ENCODE measurements at regions not wholly inside any gene's neighbourhood (a gene's known extent, or its start where the extent isn't known, plus 50 kb on each side); places are given as distances from the start of the nearest gene placed in this dataset.

DNA sequence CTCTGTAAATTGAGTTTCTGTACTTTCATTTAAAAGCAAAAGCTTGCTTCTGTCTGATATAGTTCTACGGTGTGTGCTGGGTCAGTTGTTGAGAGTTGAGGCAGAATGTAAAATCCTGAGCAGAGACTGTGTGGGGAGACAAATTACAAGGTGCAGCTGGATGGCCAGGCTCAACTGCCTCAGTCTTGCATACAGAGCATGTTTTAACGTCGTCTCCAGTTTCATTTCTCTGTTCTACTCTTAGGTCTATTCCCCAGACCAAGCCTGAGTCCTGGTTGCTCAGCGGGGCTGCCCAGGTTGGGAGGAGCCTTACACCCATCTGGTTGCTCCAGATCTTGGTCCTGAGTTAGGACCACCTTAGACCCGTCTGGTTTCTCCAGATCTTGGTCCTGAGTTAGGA lies 54.4 kb upstream of the MEDAG start:
- TF ChIP-seq EZH2 (IDR thresholded peaks at IDR 0.05; ENCODE audit: insufficient read depth, low read length), result no peak
- TF ChIP-seq, protein P1, sequence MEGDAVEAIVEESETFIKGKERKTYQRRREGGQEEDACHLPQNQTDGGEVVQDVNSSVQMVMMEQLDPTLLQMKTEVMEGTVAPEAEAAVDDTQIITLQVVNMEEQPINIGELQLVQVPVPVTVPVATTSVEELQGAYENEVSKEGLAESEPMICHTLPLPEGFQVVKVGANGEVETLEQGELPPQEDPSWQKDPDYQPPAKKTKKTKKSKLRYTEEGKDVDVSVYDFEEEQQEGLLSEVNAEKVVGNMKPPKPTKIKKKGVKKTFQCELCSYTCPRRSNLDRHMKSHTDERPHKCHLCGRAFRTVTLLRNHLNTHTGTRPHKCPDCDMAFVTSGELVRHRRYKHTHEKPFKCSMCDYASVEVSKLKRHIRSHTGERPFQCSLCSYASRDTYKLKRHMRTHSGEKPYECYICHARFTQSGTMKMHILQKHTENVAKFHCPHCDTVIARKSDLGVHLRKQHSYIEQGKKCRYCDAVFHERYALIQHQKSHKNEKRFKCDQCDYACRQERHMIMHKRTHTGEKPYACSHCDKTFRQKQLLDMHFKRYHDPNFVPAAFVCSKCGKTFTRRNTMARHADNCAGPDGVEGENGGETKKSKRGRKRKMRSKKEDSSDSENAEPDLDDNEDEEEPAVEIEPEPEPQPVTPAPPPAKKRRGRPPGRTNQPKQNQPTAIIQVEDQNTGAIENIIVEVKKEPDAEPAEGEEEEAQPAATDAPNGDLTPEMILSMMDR (IDR thresholded peaks at IDR 0.05; ENCODE audit: insufficient read depth, low read depth, low read length), result no peak

All from astrocyte (in vitro differentiated cells and primary cell).